GM12878 (cell line): ENCODE measurements at regions not wholly inside any gene's neighbourhood (a gene's known extent, or its start where the extent isn't known, plus 50 kb on each side); places are given as distances from the start of the nearest gene placed in this dataset.

Experiments
- ATAC-seq: fragments of 200-7000 bp; cut with Tn5 transposase; 3 replicates; pipeline ENCODE4 v1.9.1; 2020; ENCODE audit warnings: mild to moderate bottlenecking, moderate library complexity
- BruUV-seq: library from RNA; stranded (reverse); fragments of 400-500 nt; replicated peaks from 2 replicates; lab custom pipeline; 2021; lab: Mats Ljungman, UMichigan
- CTCF ChIA-PET: fragments of 300-600 bp; sonication (Branson Sonifier 250); formaldehyde crosslinking; extraction: SDS; loops from one replicate; lab custom pipeline; 2021; ENCODE audit warnings: inconsistent platforms; lab: Yijun Ruan, JAX
- POLR2A ChIA-PET: fragments of 350-600 bp; formaldehyde crosslinking; extraction: SDS; loops from one replicate; lab custom pipeline; 2021; ENCODE audit warnings: inconsistent platforms; lab: Charles Lee
- RAD21 ChIA-PET: fragments of 300-600 bp; sonication (Branson Sonifier 250); formaldehyde crosslinking; loops from one replicate; lab custom pipeline; 2023; ENCODE audit warnings: antibody characterized with exemption; ENCODE audit not compliant: unreplicated experiment; lab: Charles Lee
- SMC1A ChIA-PET: fragments of 300-600 bp; sonication (Branson Sonifier 250); formaldehyde crosslinking; loops from one replicate; lab custom pipeline; 2023; ENCODE audit not compliant: unreplicated experiment, uncharacterized antibody; lab: Charles Lee
- DNase-seq: peaks from one replicate; pipeline ENCODE4 v3.0.0-alpha.2; 2011; ENCODE audit warnings: low read depth, low spot score
- FAIRE-seq: peaks from 3 replicates; lab custom pipeline; 2011; peaks lifted over from hg19 to GRCh38; lab: Jason Lieb, UNC
- H2AFZ ChIP-seq: 2 replicates; pipeline ENCODE4 v1.6.0; 2011; ENCODE audit warnings: low read depth, low read length, control low read depth; ENCODE audit not compliant: control insufficient read depth
- H3K27ac ChIP-seq: 2 replicates; pipeline ENCODE4 v1.5.1; 2011; ENCODE audit warnings: control low read depth; ENCODE audit not compliant: control insufficient read depth, insufficient read depth
- H3K27me3 ChIP-seq, 2 experiments: replicated peaks in 1 of 2; 2 replicates each; pipeline versions ENCODE4 v1.6.0 to v1.6.1; 2011; ENCODE audit warnings: low read length in 1 of 2; ENCODE audit not compliant: control insufficient read depth in 2 of 2, insufficient read depth in 2 of 2
- H3K36me3 ChIP-seq, 2 experiments: 2 replicates each; pipeline ENCODE4 v1.5.1; 2011; ENCODE audit warnings: low read length in 1 of 2; ENCODE audit not compliant: control insufficient read depth in 2 of 2, insufficient read depth in 2 of 2
- H3K4me1 ChIP-seq: 2 replicates; pipeline ENCODE4 v1.6.1; 2011; ENCODE audit warnings: mild to moderate bottlenecking, low read length, moderate library complexity, mixed read lengths; ENCODE audit not compliant: control insufficient read depth, insufficient read depth
- H3K4me2 ChIP-seq: 2 replicates; pipeline ENCODE4 v1.6.0; 2011; ENCODE audit warnings: control low read depth; ENCODE audit not compliant: control insufficient read depth, insufficient read depth
- H3K4me3 ChIP-seq: fragments of 200-600 bp; sonication (generic); 2 replicates; pipeline ENCODE4 v1.5.1; 2016
- H3K79me2 ChIP-seq: 2 replicates; pipeline ENCODE4 v1.6.0; 2011; ENCODE audit warnings: low read length; ENCODE audit not compliant: control insufficient read depth, insufficient read depth
- H3K9ac ChIP-seq: 2 replicates; pipeline ENCODE4 v1.8.0; 2011; ENCODE audit warnings: low read length, control low read depth, mixed read lengths; ENCODE audit not compliant: control insufficient read depth, insufficient read depth
- H3K9me3 ChIP-seq: replicated peaks from 3 replicates; pipeline ENCODE4 v1.5.1; 2011; ENCODE audit warnings: mild to moderate bottlenecking, low read length; ENCODE audit not compliant: control insufficient read depth, insufficient read depth
- H4K20me1 ChIP-seq: 2 replicates; pipeline ENCODE4 v1.6.0; 2011; ENCODE audit not compliant: control insufficient read depth, insufficient read depth
- CHD2 ChIP-seq: IDR thresholded peaks from 2 replicates; pipeline ENCODE4 v1.6.1; 2011; ENCODE audit warnings: low read depth, low read length, improper control_type of control experiment, borderline replicate concordance
- EGR1 ChIP-seq, 2 experiments: IDR thresholded peaks; 1 replicate in 1 of 2; 2 replicates in 1 of 2; pipeline ENCODE4 v1.6.1; 2011 to 2012; ENCODE audit warnings: low read depth in 2 of 2, low read length in 2 of 2, borderline replicate concordance in 1 of 2, mild to moderate bottlenecking in 1 of 2, moderate library complexity in 1 of 2
- EZH2 ChIP-seq: IDR thresholded peaks from 2 replicates; pipeline ENCODE4 v1.6.1; 2012; ENCODE audit warnings: low read depth, mild to moderate bottlenecking, control low read depth, inconsistent platforms, low read length, borderline replicate concordance; ENCODE audit not compliant: control insufficient read depth
- FOXM1 ChIP-seq: IDR thresholded peaks from 2 replicates; pipeline ENCODE4 v1.6.1; 2012; ENCODE audit warnings: low read depth, mild to moderate bottlenecking, inconsistent platforms, low read length, moderate library complexity
- GATAD2B ChIP-seq: fragments of 450-650 bp; conservative IDR thresholded peaks from 2 replicates; pipeline ENCODE4 v1.6.1; 2017; ENCODE audit warnings: low read depth, mild to moderate bottlenecking, moderate library complexity
- JUNB ChIP-seq: IDR thresholded peaks from 2 replicates; pipeline ENCODE4 v1.6.1; 2016; ENCODE audit warnings: antibody characterized with exemption, mild to moderate bottlenecking
- PML ChIP-seq: IDR thresholded peaks from 2 replicates; pipeline ENCODE4 v1.6.1; 2012; ENCODE audit warnings: low read length, inconsistent platforms
- RELA ChIP-seq: fragments of 450-650 bp; IDR thresholded peaks from 2 replicates; pipeline ENCODE4 v1.8.0; 2014; ENCODE audit warnings: borderline replicate concordance; ENCODE audit not compliant: partially characterized antibody
- SMARCA5 ChIP-seq: fragments of 450-650 bp; IDR thresholded peaks from 2 replicates; pipeline ENCODE4 v1.6.1; 2017; ENCODE audit warnings: mild to moderate bottlenecking
- TCF12 ChIP-seq: IDR thresholded peaks from 2 replicates; pipeline ENCODE4 v1.6.1; 2011; ENCODE audit warnings: low read depth, mild to moderate bottlenecking, low read length
- ZZZ3 ChIP-seq: IDR thresholded peaks from 2 replicates; pipeline ENCODE4 v1.6.1; 2011; ENCODE audit warnings: low read depth; ENCODE audit not compliant: control insufficient read depth, insufficient read length
- WGBS: methylation state at CpG from one replicate; pipeline ENCODE4 v1.1.6; 2016; ENCODE audit warnings: low lambda C conversion rate; ENCODE audit not compliant: insufficient replicate concordance, insufficient coverage; ENCODE audit errors: missing lambda C conversion rate; 5-methylcytosine and 5-hydroxymethylcytosine counted together
- in situ Hi-C: fragments of 300-500 bp; cut with MboI; formaldehyde crosslinking; loops from 9 replicates; pipeline ENCODE4 v1.14.3; 2018; ENCODE audit warnings: mixed read lengths
- intact Hi-C: fragments of 100-400 bp; cut with micrococcal nuclease; formaldehyde crosslinking; loops from one replicate; pipeline ENCODE4 v1.14.2; 2022; ENCODE audit not compliant: unreplicated experiment
- TF ChIP-seq, protein P1 (sequence below): fragments of 450-650 bp; IDR thresholded peaks from 2 replicates; pipeline ENCODE4 v1.6.1; 2017; ENCODE audit warnings: borderline replicate concordance
- TF ChIP-seq, protein P2 (sequence below): fragments of 450-650 bp; IDR thresholded peaks from 2 replicates; pipeline ENCODE4 v1.6.1; 2016; ENCODE audit warnings: mild to moderate bottlenecking
- TF ChIP-seq, protein P3 (sequence below), 3 experiments: IDR thresholded peaks in 2 of 3; conservative IDR thresholded peaks in 1 of 3; 2 replicates each; pipeline ENCODE4 v1.5.1; 2011; ENCODE audit warnings: low read depth in 3 of 3, low read length in 3 of 3, mild to moderate bottlenecking in 3 of 3, control low read depth in 2 of 3, moderate library complexity in 2 of 3, inconsistent platforms in 1 of 3, mixed read lengths in 1 of 3; ENCODE audit not compliant: control insufficient read depth in 2 of 3, insufficient read depth in 1 of 3; ENCODE audit errors: extremely low read depth in 1 of 3
- TF ChIP-seq, protein P4 (sequence below): fragments of 450-650 bp; IDR thresholded peaks from 2 replicates; pipeline ENCODE4 v1.6.1; 2017; ENCODE audit warnings: mild to moderate bottlenecking, low read depth, inconsistent platforms; ENCODE audit not compliant: poor library complexity, severe bottlenecking

DNA sequence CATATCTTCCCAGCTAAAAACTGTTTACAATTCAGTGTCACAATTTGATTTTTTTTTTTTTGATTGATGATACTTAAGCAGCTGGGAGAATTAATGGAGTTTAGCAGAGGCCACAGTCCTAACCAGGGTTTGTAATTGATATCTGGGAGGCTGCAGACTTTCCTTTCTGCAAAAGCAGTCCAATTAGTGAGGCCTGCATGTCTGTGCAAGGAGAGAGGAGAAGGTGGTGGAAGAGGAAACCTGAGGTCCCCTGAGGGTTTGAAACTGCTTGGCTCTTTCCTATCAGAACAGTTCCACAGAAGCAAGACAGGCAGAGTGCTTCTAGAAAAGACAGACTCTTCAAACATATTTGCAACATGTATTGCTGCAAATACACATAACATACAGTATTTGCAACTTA lies 160.8 kb upstream of the KRR1 start (continued):
- TF ChIP-seq, protein P1, sequence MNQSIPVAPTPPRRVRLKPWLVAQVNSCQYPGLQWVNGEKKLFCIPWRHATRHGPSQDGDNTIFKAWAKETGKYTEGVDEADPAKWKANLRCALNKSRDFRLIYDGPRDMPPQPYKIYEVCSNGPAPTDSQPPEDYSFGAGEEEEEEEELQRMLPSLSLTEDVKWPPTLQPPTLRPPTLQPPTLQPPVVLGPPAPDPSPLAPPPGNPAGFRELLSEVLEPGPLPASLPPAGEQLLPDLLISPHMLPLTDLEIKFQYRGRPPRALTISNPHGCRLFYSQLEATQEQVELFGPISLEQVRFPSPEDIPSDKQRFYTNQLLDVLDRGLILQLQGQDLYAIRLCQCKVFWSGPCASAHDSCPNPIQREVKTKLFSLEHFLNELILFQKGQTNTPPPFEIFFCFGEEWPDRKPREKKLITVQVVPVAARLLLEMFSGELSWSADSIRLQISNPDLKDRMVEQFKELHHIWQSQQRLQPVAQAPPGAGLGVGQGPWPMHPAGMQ, result no peak
- no peak for TF ChIP-seq GATAD2B
- no peak for TF ChIP-seq EZH2

DNA sequence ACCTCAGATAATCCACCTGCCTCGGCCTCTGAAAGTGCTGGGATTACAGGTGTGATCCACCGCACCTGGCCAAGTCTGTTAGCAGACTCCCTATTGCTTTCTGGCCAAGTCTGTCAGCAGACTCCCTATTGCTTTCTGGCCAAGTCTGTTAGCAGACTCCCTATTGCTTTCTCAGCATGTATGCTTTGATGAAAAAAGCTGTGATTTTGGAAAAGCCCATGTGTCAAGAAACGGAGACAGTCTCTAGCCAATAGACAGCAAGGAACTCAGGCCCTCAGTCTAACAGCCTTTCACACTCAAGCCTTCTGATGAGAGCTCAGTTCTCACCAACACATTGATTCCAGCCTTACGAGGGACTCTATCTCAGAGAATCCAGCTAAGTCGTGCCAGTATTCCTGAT lies 158.8 kb upstream of the KRR1 start:
- H3K4me2 ChIP-seq, result no peak overlapping the region
- no peaks in the 10 kb centered on the region for H3K79me2 ChIP-seq
- DNase-seq (no peak), FAIRE-seq (no peak), ATAC-seq (no peak)
- H3K4me3 ChIP-seq, result no peak overlapping the region
- H3K9ac ChIP-seq, result no peak overlapping the region
- no peak overlapping the region for H3K27ac ChIP-seq
- SMC1A ChIA-PET, result interaction anchor here (1.0 to 1.2 kb wide), 3 partner anchors 9 to 10 kb away, joined by 3 read pairs; no protein-coding TSS in a partner anchor
- H3K27me3 ChIP-seq, result no peaks in the 10 kb centered on the region
- no peaks in the 10 kb centered on the region for H3K4me1 ChIP-seq
- POLR2A ChIA-PET, result no interaction called here
- no peaks in the 10 kb centered on the region for H3K9me3 ChIP-seq
- CTCF ChIA-PET, result interaction anchor here (1.0 kb wide), 1 partner anchor 11 kb away, joined by 4 read pairs; no protein-coding TSS in a partner anchor
- no peaks in the 10 kb centered on the region for H4K20me1 ChIP-seq
- no peaks in the 10 kb centered on the region for H3K36me3 ChIP-seq
- WGBS, result 45% methylated on average over 5 of the region's 5 CpGs
- no TSS peak for BruUV-seq
- intact Hi-C loops (no loop called here), in situ Hi-C loops (no loop called here)
- TF ChIP-seq, protein P2, sequence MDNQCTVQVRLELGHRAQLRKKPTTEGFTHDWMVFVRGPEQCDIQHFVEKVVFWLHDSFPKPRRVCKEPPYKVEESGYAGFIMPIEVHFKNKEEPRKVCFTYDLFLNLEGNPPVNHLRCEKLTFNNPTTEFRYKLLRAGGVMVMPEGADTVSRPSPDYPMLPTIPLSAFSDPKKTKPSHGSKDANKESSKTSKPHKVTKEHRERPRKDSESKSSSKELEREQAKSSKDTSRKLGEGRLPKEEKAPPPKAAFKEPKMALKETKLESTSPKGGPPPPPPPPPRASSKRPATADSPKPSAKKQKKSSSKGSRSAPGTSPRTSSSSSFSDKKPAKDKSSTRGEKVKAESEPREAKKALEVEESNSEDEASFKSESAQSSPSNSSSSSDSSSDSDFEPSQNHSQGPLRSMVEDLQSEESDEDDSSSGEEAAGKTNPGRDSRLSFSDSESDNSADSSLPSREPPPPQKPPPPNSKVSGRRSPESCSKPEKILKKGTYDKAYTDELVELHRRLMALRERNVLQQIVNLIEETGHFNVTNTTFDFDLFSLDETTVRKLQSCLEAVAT, result no peak
- TF ChIP-seq JUNB (no peak), RELA (no peak), EGR1 (IDR thresholded peaks at IDR 0.05; ENCODE audit: borderline replicate concordance in 1 of 2, low read depth in 2 of 2, low read length in 2 of 2) (no peak), ZZZ3 (no peak), SMARCA5 (no peak), PML (no peak), CHD2 (no peak), TCF12 (no peak), FOXM1 (no peak)
- TF ChIP-seq, protein P3, sequence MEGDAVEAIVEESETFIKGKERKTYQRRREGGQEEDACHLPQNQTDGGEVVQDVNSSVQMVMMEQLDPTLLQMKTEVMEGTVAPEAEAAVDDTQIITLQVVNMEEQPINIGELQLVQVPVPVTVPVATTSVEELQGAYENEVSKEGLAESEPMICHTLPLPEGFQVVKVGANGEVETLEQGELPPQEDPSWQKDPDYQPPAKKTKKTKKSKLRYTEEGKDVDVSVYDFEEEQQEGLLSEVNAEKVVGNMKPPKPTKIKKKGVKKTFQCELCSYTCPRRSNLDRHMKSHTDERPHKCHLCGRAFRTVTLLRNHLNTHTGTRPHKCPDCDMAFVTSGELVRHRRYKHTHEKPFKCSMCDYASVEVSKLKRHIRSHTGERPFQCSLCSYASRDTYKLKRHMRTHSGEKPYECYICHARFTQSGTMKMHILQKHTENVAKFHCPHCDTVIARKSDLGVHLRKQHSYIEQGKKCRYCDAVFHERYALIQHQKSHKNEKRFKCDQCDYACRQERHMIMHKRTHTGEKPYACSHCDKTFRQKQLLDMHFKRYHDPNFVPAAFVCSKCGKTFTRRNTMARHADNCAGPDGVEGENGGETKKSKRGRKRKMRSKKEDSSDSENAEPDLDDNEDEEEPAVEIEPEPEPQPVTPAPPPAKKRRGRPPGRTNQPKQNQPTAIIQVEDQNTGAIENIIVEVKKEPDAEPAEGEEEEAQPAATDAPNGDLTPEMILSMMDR (IDR thresholded peaks at IDR 0.05 in 2 of 3, conservative IDR thresholded peaks at IDR 0.05 in 1 of 3; ENCODE audit: control insufficient read depth in 2 of 3, extremely low read depth in 1 of 3, insufficient read depth in 1 of 3, low read depth in 3 of 3, low read length in 3 of 3), result no peak
- TF ChIP-seq, protein P4, sequence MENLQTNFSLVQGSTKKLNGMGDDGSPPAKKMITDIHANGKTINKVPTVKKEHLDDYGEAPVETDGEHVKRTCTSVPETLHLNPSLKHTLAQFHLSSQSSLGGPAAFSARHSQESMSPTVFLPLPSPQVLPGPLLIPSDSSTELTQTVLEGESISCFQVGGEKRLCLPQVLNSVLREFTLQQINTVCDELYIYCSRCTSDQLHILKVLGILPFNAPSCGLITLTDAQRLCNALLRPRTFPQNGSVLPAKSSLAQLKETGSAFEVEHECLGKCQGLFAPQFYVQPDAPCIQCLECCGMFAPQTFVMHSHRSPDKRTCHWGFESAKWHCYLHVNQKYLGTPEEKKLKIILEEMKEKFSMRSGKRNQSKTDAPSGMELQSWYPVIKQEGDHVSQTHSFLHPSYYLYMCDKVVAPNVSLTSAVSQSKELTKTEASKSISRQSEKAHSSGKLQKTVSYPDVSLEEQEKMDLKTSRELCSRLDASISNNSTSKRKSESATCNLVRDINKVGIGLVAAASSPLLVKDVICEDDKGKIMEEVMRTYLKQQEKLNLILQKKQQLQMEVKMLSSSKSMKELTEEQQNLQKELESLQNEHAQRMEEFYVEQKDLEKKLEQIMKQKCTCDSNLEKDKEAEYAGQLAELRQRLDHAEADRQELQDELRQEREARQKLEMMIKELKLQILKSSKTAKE, result no peak
- no peak overlapping the region for H2AFZ ChIP-seq
- RAD21 ChIA-PET, result no interaction called here
